ENCODE measurements at regions not wholly inside any gene's neighbourhood (a gene's known extent, or its start where the extent isn't known, plus 50 kb on each side); places are given as distances from the start of the nearest gene placed in this dataset.

DNA sequence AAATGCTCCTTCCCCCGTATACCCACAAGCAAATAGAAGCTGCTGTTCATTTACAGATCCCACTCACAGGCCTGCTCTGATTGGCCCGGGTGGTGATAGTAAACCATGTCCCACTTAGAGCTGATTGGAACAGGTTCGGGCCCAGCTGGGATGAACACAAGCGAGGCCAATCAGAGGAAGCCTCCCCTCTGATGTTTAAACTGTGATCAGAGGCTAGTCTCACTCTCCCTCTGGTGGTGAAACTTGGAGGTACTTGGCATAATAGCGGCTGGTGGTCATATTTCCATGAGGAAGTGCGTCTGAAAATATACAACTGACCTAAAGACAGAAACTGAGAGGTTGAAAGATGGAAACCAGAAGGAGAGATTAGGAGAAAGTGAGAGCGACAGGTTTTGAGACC is 51.5 kb upstream of the TRPC3 start:
- TF ChIP-seq, protein P1, sequence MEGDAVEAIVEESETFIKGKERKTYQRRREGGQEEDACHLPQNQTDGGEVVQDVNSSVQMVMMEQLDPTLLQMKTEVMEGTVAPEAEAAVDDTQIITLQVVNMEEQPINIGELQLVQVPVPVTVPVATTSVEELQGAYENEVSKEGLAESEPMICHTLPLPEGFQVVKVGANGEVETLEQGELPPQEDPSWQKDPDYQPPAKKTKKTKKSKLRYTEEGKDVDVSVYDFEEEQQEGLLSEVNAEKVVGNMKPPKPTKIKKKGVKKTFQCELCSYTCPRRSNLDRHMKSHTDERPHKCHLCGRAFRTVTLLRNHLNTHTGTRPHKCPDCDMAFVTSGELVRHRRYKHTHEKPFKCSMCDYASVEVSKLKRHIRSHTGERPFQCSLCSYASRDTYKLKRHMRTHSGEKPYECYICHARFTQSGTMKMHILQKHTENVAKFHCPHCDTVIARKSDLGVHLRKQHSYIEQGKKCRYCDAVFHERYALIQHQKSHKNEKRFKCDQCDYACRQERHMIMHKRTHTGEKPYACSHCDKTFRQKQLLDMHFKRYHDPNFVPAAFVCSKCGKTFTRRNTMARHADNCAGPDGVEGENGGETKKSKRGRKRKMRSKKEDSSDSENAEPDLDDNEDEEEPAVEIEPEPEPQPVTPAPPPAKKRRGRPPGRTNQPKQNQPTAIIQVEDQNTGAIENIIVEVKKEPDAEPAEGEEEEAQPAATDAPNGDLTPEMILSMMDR (IDR thresholded peaks at IDR 0.05), result peak; percentile 32; the same call in 1 of the 2 replicates
